ENCODE measurements at regions not wholly inside any gene's neighbourhood (a gene's known extent, or its start where the extent isn't known, plus 50 kb on each side); places are given as distances from the start of the nearest gene placed in this dataset.

GRCh38 chr12:107477018-107477417 lies 208.6 kb upstream of the PWP1 start:
- no peak overlapping the region for H4K5ac ChIP-seq (ENCODE audit: insufficient read length, low read depth, low read length)
- no peak overlapping the region for H3K14ac ChIP-seq (ENCODE audit: insufficient read length)
- H3K23me2 ChIP-seq (ENCODE audit: low read depth, low read length), result no peaks in the 10 kb centered on the region
- H2BK15ac ChIP-seq (ENCODE audit: low read length), result no peak overlapping the region
- no peak overlapping the region for H3K9ac ChIP-seq (replicated peaks in 1 of 4; ENCODE audit: extremely low read depth in 1 of 4, low read depth in 3 of 4, low read length in 3 of 4)
- no peak overlapping the region for H2BK120ac ChIP-seq (replicated peaks; ENCODE audit: low read depth, low read length)
- peaks cover 0 to 3% of the 10 kb centered on the region in 2 experiments for H4K20me1 ChIP-seq (replicated peaks in 1 of 2; ENCODE audit: control insufficient read depth in 1 of 2, insufficient read depth in 2 of 2, low read length in 2 of 2)
- H4K91ac ChIP-seq (replicated peaks; ENCODE audit: insufficient read length, low read length), result no peak overlapping the region
- no peak overlapping the region for H3K27ac ChIP-seq (ENCODE audit: low read depth, low read length)
- no peaks in the 10 kb centered on the region for H3K9me3 ChIP-seq (ENCODE audit: insufficient read depth in 2 of 2, low read depth in 1 of 2, low read length in 1 of 2)
- H3K4ac ChIP-seq (replicated peaks; ENCODE audit: insufficient read length, low read depth, low read length), result no peak overlapping the region
- no peak for FAIRE-seq
- no peak overlapping the region for H2BK5ac ChIP-seq (ENCODE audit: low read depth, low read length)
- CTCF ChIA-PET (ENCODE audit: partially characterized antibody), result interaction anchor here (0.6 kb wide), 1 partner anchor 373 kb away, joined by 3 read pairs; no protein-coding TSS in a partner anchor
- no peak overlapping the region for H3K4me2 ChIP-seq (ENCODE audit: insufficient read depth in 1 of 2, low read depth in 2 of 2, low read length in 2 of 2)
- DNase-seq (ENCODE audit: low read depth in 1 of 2, low spot score in 2 of 2), result no peak
- no peak overlapping the region for H2BK20ac ChIP-seq (ENCODE audit: low read length)
- H3K4me3 ChIP-seq (ENCODE audit: extremely low read depth in 1 of 4, insufficient read depth in 2 of 4, low read depth in 3 of 4, low read length in 4 of 4), result no peak overlapping the region
- WGBS, 2 experiments (ENCODE audit: extremely low coverage in 1 of 2, insufficient coverage in 1 of 2, insufficient read length in 1 of 2, insufficient replicate concordance in 2 of 2, low coverage in 1 of 2, low lambda C conversion rate in 2 of 2, missing lambda C conversion rate in 1 of 2), result 88% methylated on average over 7 of the region's 7 CpGs; no CpG with 5 or more reads in 1 of the 2 experiments
- H3K4me1 ChIP-seq (replicated peaks in 1 of 4; ENCODE audit: control insufficient read depth in 3 of 4, insufficient read depth in 4 of 4, low read length in 3 of 4), result no peaks in the 10 kb centered on the region
- no peak overlapping the region for H2AK5ac ChIP-seq (ENCODE audit: low read depth, low read length)
- no peaks in the 10 kb centered on the region for H3K36me3 ChIP-seq (ENCODE audit: control insufficient read depth in 2 of 4, insufficient read depth in 4 of 4, low read length in 3 of 4)
- no peak overlapping the region for H2AFZ ChIP-seq (ENCODE audit: low read length)
- no peak overlapping the region for H3K18ac ChIP-seq (ENCODE audit: extremely low read depth, low read length)
- H3K27me3 ChIP-seq (replicated peaks in 1 of 4; ENCODE audit: control insufficient read depth in 3 of 4, extremely low read depth in 1 of 4, insufficient read depth in 3 of 4, low read length in 3 of 4), result no peaks in the 10 kb centered on the region; a peak in 1 of 7 replicates
- no peaks in the 10 kb centered on the region; the same call in 1 of the 2 replicates for H3K79me1 ChIP-seq (ENCODE audit: low read depth, low read length)
- no peak overlapping the region for H2BK12ac ChIP-seq (ENCODE audit: low read depth, low read length)
- H3K79me2 ChIP-seq (ENCODE audit: control insufficient read depth in 1 of 2, insufficient read depth in 2 of 2, low read length in 2 of 2), result no peaks in the 10 kb centered on the region
- no peak overlapping the region for H3K23ac ChIP-seq (ENCODE audit: insufficient read length)
- H3K56ac ChIP-seq (replicated peaks; ENCODE audit: insufficient read length, low read depth, low read length), result no peak overlapping the region
- POLR2A ChIA-PET (ENCODE audit: partially characterized antibody), result no interaction called here
- no peak overlapping the region for H4K8ac ChIP-seq (ENCODE audit: extremely low read depth, insufficient read depth, low read length)
- TF ChIP-seq HDAC2 (IDR thresholded peaks at IDR 0.05; ENCODE audit: borderline replicate concordance in 1 of 2, low read depth in 2 of 2, low read length in 2 of 2) (no peak), SP2 (IDR thresholded peaks at IDR 0.05; ENCODE audit: low read length) (no peak)

Measured in H1 (cell line).